Upper lobe of left lung (tissue), 4 donors: ENCODE measurements at regions not wholly inside any gene's neighbourhood (a gene's known extent, or its start where the extent isn't known, plus 50 kb on each side); places are given as distances from the start of the nearest gene placed in this dataset.

Experiments used
- POLR2A ChIP-seq, 4 donors: fragments of 450-650 bp; IDR thresholded peaks; one replicate each; pipeline ENCODE4 v1.5.1; 2016 to 2017; ENCODE audit warnings: antibody characterized with exemption in 4 of 4, mild to moderate bottlenecking in 2 of 4
- TF ChIP-seq, protein P1 (sequence below), 6 experiments: fragments of 450-650 bp in 4 of 6; fragments of 200-600 bp in 2 of 6; sonication (generic) in 2 of 6; IDR thresholded peaks; one replicate each; pipeline ENCODE4 v1.5.1; 2016 to 2019; ENCODE audit warnings: antibody characterized with exemption in 6 of 6

DNA sequence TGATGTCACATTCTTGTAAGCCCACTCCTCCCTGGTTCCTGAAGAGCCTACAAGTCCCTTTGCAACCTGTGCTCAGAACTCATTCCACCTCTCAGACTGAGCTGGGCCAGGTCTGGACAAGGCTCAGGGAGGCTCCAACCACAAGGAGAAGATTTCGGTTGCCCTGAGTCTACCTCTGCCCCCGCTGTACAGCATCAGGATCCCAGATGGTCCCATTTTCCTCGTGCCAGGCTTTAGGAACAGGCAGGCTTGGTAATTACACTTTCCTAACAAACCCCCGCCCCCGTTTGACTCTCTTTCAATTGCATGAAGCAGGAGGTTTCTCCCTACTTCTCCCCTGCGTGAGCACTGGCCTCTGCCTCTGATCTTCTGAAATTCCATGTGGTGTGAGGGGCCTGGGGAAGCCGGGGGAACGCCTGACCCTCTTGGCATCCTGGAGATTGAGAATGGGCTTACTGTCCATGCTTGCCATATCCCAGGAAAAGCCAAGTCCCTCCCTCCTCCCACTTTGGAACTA, 86.9 kb upstream of the CTNNA1 start:
- TF ChIP-seq, protein P1, sequence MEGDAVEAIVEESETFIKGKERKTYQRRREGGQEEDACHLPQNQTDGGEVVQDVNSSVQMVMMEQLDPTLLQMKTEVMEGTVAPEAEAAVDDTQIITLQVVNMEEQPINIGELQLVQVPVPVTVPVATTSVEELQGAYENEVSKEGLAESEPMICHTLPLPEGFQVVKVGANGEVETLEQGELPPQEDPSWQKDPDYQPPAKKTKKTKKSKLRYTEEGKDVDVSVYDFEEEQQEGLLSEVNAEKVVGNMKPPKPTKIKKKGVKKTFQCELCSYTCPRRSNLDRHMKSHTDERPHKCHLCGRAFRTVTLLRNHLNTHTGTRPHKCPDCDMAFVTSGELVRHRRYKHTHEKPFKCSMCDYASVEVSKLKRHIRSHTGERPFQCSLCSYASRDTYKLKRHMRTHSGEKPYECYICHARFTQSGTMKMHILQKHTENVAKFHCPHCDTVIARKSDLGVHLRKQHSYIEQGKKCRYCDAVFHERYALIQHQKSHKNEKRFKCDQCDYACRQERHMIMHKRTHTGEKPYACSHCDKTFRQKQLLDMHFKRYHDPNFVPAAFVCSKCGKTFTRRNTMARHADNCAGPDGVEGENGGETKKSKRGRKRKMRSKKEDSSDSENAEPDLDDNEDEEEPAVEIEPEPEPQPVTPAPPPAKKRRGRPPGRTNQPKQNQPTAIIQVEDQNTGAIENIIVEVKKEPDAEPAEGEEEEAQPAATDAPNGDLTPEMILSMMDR (IDR thresholded peaks at IDR 0.05) = no peak
- no peak for TF ChIP-seq POLR2A (IDR thresholded peaks at IDR 0.05)
